Muscle layer of duodenum (tissue), 2 donors: ENCODE measurements at regions not wholly inside any gene's neighbourhood (a gene's known extent, or its start where the extent isn't known, plus 50 kb on each side); places are given as distances from the start of the nearest gene placed in this dataset.
"Not testable (repeated sequence)": the region's sequence is repeated elsewhere in the genome, so short reads cannot be mapped to it uniquely, and the experiment has no call there.

Source experiments
- H3K27ac ChIP-seq: one replicate; pipeline ENCODE4 v1.7.0; 2013; ENCODE audit warnings: mild to moderate bottlenecking, low read length
- H3K27me3 ChIP-seq: one replicate; pipeline ENCODE4 v1.7.0; 2013; ENCODE audit warnings: low read depth, mild to moderate bottlenecking, control low read depth, low read length
- H3K36me3 ChIP-seq, 2 donors: one replicate each; pipeline ENCODE4 v1.7.0; 2013; ENCODE audit warnings: low read length in 2 of 2, control low read depth in 1 of 2, mild to moderate bottlenecking in 1 of 2; ENCODE audit not compliant: insufficient read depth in 2 of 2, control insufficient read depth in 1 of 2
- H3K4me1 ChIP-seq, 2 donors: one replicate each; pipeline ENCODE4 v1.7.0; 2013; ENCODE audit warnings: low read length in 2 of 2, mild to moderate bottlenecking in 2 of 2, control low read depth in 1 of 2, moderate library complexity in 1 of 2; ENCODE audit not compliant: insufficient read depth in 2 of 2, control insufficient read depth in 1 of 2
- H3K4me3 ChIP-seq, 2 donors: one replicate each; pipeline ENCODE4 v1.7.0; 2013; ENCODE audit warnings: low read length in 2 of 2, low read depth in 1 of 2, mild to moderate bottlenecking in 1 of 2
- H3K9me3 ChIP-seq, 2 donors: one replicate each; pipeline ENCODE4 v1.7.0; 2013; ENCODE audit warnings: low read length in 2 of 2, control low read depth in 1 of 2, mild to moderate bottlenecking in 1 of 2; ENCODE audit not compliant: control insufficient read depth in 1 of 2
- donor health status: healthy.

DNA sequence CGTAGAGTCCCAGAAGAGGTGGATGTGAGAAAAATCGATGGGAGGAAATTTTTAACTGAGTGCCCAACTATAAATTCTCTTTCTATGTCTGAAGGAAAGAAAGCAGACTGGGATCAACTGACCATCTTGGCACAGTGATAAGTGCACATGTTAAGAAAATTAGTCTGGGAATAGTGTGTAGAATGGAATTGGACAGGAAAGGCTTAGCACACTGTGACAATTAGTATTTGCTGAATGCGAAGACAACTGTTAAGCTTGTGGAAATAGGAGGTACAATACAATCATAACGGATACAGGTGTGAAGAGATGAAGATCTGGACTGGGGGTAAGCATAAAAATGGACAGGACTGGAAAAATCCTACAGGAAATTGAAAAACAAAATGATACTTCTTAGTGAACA is 114.3 kb downstream of the FAM50B start:
- no peaks in the 10 kb centered on the region for H3K36me3 ChIP-seq
- H3K27me3 ChIP-seq = no peaks in the 10 kb centered on the region
- no peaks in the 10 kb centered on the region for H3K4me1 ChIP-seq
- no peak overlapping the region for H3K27ac ChIP-seq
- no peak overlapping the region for H3K4me3 ChIP-seq
- H3K9me3 ChIP-seq = no peaks in the 10 kb centered on the region

DNA sequence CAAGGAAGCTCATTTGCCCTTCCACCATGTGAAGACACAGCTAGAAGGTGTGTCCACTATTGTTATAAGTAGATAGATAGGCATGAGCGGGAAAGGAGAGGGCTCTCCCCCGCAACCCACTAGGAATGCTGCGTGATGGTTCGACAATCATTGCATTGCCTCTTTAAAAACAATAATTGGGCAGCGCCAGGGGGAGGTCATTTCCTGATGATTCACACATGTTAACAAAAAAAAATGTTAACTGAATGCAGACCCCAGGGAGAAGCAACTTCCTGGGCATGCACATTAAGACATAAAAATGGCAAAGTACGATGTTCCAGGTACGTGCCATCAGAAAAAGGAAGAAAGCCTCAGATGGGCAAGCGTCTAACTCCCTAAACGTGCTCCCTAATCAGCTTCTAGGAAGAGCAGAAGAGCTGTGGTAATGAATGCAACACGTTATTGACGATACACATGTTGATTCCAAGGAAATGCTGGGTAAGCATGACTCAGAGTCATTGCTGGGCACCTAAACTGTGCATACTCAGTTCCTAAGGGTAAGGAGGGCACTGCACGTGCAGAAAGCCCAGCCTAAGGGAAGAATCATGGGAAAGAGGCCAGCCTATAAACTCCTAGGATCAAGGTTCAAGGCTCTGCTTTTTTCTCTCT is 113.7 kb downstream of the FAM217A start:
- no peak overlapping the region for H3K4me3 ChIP-seq
- H3K36me3 ChIP-seq = no peaks in the 10 kb centered on the region
- H3K27ac ChIP-seq = no peak overlapping the region
- H3K9me3 ChIP-seq = no peaks in the 10 kb centered on the region
- H3K27me3 ChIP-seq = no peaks in the 10 kb centered on the region
- no peaks in the 10 kb centered on the region for H3K4me1 ChIP-seq

DNA sequence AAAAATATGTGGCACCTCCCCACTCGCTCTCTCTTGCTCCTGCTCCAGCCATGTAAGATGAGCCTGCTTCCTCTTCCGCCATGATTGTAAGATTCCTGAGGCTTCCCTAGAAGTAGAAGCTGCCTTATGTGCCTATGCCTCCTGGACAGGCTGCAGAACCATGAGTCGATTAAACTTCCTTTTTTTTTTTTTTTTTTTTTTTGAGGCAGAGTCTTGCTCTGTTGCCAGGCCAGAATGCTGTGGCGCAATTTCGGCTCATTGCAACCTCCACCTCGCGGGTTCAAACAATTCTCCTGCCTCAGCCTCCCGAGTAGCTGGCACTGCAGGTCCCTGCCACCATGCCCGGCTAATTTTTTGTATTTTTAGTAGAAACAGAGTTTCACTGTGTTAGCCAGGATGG is 112.5 kb downstream of the FAM217A start:
- Histone ChIP-seq H3K4me1 (no peaks in the 10 kb centered on the region), H3K4me3 (no peak overlapping the region), H3K36me3 (no peaks in the 10 kb centered on the region), H3K27ac (no peak overlapping the region), H3K9me3 (no peaks in the 10 kb centered on the region), H3K27me3 (no peaks in the 10 kb centered on the region)

DNA sequence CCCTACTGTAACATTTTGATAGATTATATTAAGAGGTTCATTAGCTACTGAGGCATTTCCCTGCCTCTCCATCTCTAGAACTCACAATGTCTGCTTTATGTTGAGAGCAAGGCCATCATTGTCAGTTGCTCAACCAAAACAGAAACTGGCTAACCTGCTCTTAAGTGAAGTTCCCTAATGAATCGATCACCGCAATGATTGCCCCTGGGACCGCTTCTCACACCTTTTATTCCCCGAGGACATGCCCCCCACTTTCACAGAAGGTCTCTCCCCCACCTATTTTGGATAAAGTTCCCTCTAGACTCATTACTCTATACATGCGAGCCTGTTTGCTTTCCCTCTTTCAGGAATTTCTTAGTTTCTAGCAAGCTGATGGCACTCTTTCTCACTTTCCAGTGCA is 108.8 kb downstream of the FAM217A start:
- Histone ChIP-seq H3K9me3 (no peaks in the 10 kb centered on the region), H3K36me3 (no peaks in the 10 kb centered on the region), H3K4me3 (no peak overlapping the region), H3K27ac (no peak overlapping the region), H3K27me3 (no peaks in the 10 kb centered on the region), H3K4me1 (no peaks in the 10 kb centered on the region)

DNA sequence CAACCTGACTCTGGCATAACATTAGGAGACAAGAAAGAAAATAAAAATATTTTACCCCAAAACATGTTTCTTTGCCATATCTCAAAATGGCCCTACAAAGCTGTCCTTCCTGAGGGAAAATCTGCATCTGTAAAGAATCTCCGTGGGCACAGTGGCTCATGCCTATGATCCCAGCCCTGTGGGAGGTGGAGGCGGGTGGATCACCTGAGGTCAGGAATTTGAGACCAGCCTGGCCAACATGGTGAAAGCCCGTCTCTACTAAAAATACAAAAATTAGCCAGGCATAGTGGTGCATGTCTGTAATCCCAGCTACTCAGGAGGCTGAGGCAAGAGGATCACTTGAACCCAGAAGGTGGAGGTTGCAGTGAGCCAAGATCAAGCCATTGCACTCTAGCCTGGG is 105.8 kb downstream of the FAM217A start:
- H3K27me3 ChIP-seq, H3K9me3 ChIP-seq, H3K4me1 ChIP-seq: not testable (repeated sequence)

DNA sequence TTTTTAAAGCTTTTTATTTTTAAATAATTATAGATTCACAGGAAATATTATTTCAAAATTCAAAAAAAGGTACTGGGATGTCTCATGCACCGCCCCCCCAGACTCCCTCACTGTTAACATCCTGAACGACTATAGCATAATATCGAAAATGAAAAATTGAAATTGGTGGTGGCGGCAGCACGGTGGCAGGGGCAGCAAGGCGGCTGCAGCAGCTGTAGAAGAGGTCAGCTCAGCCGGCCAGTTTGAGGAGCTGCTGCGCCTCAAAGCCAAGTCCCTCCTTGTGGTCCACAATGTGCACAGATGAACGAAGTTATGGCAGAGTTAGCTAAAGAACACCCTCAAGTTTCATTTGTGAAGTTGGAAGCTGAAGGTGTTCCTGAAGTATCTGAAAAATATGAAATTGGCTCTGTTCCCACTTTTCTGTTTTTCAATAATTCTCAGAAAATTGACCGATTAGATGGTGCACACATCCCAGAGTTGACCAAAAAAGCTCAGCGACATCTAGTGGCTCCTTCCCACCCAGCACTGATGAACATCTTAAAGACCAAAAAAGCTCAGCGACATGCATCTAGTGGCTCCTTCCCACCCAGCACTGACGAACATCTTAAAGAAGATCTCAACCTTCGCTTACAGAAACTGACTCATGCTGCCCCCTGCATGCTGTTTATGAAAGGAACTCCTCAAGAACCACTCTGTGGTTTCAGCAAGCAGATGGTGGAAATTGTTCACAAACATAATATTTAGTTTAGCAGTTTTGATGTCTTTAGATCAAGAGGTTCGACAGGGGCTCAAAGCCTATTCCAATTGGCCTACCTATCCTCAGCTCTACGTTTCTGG is 100.8 kb downstream of the FAM217A start:
- Histone ChIP-seq H3K9me3 (peaks cover 0 to 3% of the 10 kb centered on the region in 2 donors), H3K4me1 (no peaks in the 10 kb centered on the region), H3K27me3 (no peaks in the 10 kb centered on the region), H3K36me3 (peaks cover 0 to 5% of the 10 kb centered on the region in 2 donors), H3K27ac (no peak overlapping the region), H3K4me3 (no peak overlapping the region)

More for the DNA sequence above, 105.8 kb downstream of the FAM217A start:
- H3K4me3 ChIP-seq, H3K36me3 ChIP-seq, H3K27ac ChIP-seq: not testable (repeated sequence)

DNA sequence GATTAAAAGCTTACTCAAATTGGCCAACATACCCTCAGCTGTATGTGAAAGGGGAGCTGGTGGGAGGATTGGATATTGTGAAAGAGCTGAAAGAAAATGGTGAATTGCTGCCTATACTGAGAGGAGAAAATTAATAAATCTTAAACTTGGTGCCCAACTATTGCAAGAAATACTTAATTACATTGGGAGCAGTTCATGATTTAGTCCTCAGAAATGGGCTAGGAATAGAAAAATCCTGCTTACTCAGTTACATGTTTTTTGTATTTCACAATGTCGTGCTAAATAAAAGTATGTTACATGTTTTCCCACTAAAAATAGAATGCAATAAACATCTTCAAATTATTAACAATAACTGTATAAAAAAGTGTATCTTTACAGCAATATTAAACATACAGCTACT is 100.0 kb downstream of the FAM217A start:
- not testable (repeated sequence) for H3K4me1 ChIP-seq, H3K4me3 ChIP-seq, H3K27me3 ChIP-seq, H3K9me3 ChIP-seq, H3K36me3 ChIP-seq, H3K27ac ChIP-seq

DNA sequence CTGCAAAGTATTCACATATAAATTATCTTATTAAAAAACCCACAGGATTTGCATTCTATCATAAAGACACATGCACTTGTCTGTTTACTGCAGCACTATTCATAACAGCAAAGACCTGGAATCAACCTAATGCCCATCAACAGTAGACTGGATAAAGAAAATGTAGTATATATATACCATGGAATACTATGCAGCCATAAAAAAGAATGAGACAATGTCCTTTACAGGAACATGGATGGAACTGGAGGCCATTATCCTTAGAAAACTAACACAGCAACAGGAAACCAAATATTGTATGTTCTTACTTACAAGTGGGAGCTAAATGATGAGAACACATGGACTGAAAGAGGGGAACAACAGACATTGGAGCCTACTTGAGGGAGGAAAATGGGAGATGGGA is 97.0 kb downstream of the FAM217A start:
- Histone ChIP-seq H3K27me3 (no peaks in the 10 kb centered on the region), H3K27ac (no peak overlapping the region), H3K9me3 (peaks cover 0 to 3% of the 10 kb centered on the region in 2 donors), H3K36me3 (peaks cover 0 to 5% of the 10 kb centered on the region in 2 donors), H3K4me3 (no peak overlapping the region), H3K4me1 (no peaks in the 10 kb centered on the region)

DNA sequence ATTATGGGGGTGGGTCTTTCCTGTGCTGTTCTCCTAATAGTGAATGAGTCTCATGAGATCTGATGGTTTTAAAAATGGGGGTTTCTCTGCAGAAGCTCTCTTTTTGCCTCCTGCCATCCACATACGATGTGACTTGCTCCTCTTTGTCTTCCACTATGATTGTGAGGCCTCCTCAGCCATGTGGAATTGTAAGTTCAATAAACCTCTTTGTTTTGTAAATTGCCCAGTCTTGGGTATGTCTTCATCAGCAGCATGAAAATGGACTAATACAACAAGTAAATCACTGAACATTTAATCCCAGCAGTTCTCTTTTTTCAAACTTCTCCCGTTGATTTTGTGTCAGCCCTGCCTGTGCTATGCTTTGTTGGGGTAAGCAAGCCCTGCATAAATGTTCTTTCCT is 95.2 kb downstream of the FAM217A start:
- Histone ChIP-seq H3K27me3 (no peaks in the 10 kb centered on the region), H3K27ac (no peak overlapping the region), H3K4me1 (no peaks in the 10 kb centered on the region), H3K4me3 (no peak overlapping the region), H3K36me3 (peaks cover 0 to 5% of the 10 kb centered on the region in 2 donors), H3K9me3 (peaks cover 0 to 3% of the 10 kb centered on the region in 2 donors)

DNA sequence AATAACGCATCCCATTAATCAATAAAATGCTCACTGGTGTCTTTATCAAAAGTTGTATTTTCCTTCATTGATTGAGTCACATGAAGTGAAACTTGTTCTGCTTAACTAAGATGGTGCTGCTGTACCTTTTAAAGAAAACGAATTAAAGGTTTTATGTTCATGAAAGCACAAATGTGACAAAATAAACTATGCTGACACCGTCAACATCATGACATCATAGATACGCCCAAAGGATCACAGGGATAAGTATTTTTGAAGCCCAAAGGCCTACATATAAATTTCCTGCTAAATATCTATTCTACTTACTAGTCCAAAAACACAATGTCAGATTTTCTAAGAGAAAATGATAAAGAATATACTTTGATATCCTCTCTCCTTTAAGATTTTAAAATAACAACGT is 94.4 kb downstream of the FAM217A start:
- Histone ChIP-seq H3K9me3 (peaks cover 0 to 3% of the 10 kb centered on the region in 2 donors), H3K36me3 (peaks cover 0 to 5% of the 10 kb centered on the region in 2 donors)

DNA sequence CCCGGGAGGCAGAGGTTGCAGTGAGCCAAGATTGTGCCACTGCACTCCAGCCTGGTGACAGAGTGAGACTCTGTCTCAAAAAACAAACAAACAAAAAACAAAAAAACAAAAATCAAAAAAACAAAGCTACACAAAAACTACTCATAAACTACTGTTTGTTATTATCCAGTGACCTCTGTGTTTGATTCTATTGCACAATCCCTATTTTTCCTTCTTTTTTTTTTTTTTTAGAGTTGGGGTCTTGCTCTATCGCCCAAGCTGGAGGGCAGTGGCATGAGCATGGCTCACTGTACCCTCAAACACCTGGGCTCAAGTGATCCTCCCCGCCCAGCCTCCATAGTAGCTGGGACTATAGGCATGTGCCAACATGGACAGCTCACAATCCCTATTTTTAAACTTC is 92.7 kb downstream of the FAM217A start:
- H3K9me3 ChIP-seq = peaks cover 0 to 3% of the 10 kb centered on the region in 2 donors
- peaks cover 0 to 5% of the 10 kb centered on the region in 2 donors for H3K36me3 ChIP-seq
- no peak overlapping the region for H3K4me3 ChIP-seq
- H3K4me1 ChIP-seq = no peaks in the 10 kb centered on the region
- no peaks in the 10 kb centered on the region for H3K27me3 ChIP-seq
- no peak overlapping the region for H3K27ac ChIP-seq

More for the DNA sequence above, 94.4 kb downstream of the FAM217A start:
- Histone ChIP-seq H3K27me3 (no peaks in the 10 kb centered on the region), H3K27ac (no peak overlapping the region), H3K4me1 (no peaks in the 10 kb centered on the region), H3K4me3 (no peak overlapping the region)
